Esophagus squamous epithelium (tissue), 4 donors: ENCODE measurements at regions not wholly inside any gene's neighbourhood (a gene's known extent, or its start where the extent isn't known, plus 50 kb on each side); places are given as distances from the start of the nearest gene placed in this dataset.

Experiments
- POLR2A ChIP-seq, 4 donors: fragments of 450-650 bp; IDR thresholded peaks; one replicate each; pipeline ENCODE4 v1.6.1; 2017; ENCODE audit warnings: antibody characterized with exemption in 4 of 4, mild to moderate bottlenecking in 4 of 4, moderate library complexity in 3 of 4
- TF ChIP-seq, protein P1 (sequence below), 6 experiments: fragments of 450-650 bp in 4 of 6; fragments of 200-600 bp in 2 of 6; sonication (generic) in 2 of 6; IDR thresholded peaks; one replicate each; pipeline ENCODE4 v1.5.1; 2016 to 2019; ENCODE audit warnings: antibody characterized with exemption in 6 of 6, mild to moderate bottlenecking in 4 of 6, moderate library complexity in 4 of 6

DNA sequence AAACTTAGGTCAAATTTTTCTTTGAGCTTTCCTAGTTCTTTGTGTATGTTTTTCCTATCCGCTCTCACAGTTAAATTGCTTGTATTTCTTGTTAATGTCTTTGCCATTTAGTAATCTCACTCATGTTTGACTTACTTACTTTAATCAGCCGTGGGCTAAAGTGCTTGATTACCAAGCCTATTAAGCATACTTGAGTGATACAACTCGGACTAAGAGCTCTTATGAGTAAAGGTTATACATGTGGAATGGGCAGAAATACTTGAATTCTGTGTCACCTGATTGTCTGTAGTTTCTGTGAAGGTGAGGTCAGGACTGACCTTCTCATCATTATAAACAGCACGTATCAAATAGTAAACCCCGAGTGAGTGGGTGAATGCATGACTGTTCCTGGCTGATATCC is 664.5 kb downstream of the PDHA2 start:
- TF ChIP-seq, protein P1, sequence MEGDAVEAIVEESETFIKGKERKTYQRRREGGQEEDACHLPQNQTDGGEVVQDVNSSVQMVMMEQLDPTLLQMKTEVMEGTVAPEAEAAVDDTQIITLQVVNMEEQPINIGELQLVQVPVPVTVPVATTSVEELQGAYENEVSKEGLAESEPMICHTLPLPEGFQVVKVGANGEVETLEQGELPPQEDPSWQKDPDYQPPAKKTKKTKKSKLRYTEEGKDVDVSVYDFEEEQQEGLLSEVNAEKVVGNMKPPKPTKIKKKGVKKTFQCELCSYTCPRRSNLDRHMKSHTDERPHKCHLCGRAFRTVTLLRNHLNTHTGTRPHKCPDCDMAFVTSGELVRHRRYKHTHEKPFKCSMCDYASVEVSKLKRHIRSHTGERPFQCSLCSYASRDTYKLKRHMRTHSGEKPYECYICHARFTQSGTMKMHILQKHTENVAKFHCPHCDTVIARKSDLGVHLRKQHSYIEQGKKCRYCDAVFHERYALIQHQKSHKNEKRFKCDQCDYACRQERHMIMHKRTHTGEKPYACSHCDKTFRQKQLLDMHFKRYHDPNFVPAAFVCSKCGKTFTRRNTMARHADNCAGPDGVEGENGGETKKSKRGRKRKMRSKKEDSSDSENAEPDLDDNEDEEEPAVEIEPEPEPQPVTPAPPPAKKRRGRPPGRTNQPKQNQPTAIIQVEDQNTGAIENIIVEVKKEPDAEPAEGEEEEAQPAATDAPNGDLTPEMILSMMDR (IDR thresholded peaks at IDR 0.05) = no peak
- TF ChIP-seq POLR2A (IDR thresholded peaks at IDR 0.05) = no peak
